Dendritic cell treated with granulocyte-macrophage colony-stimulating factor and Interleukin-4, amounts not matched to agents 40 ng/mL and 50 ng/mL, for 4 days (primary cell): ENCODE measurements at regions not wholly inside any gene's neighbourhood (a gene's known extent, or its start where the extent isn't known, plus 50 kb on each side); places are given as distances from the start of the nearest gene placed in this dataset.

Source experiments
- H3K27ac Mint-ChIP-seq: one replicate; pipeline ENCODE4 v1.8.0; 2022; ENCODE audit warnings: mild to moderate bottlenecking, mixed read lengths
- H3K27me3 Mint-ChIP-seq: one replicate; pipeline ENCODE4 v1.8.0; 2022; ENCODE audit warnings: mild to moderate bottlenecking, mixed read lengths
- H3K36me3 Mint-ChIP-seq: one replicate; pipeline ENCODE4 v1.8.0; 2022; ENCODE audit warnings: low read depth, mixed read lengths
- H3K4me1 Mint-ChIP-seq: one replicate; pipeline ENCODE4 v1.8.0; 2022; ENCODE audit warnings: low read depth, mixed read lengths
- H3K4me3 Mint-ChIP-seq: one replicate; pipeline ENCODE4 v1.8.0; 2022; ENCODE audit warnings: mild to moderate bottlenecking, moderate library complexity, mixed read lengths
- H3K9me3 Mint-ChIP-seq: one replicate; pipeline ENCODE4 v1.8.0; 2022; ENCODE audit warnings: mixed read lengths
- intact Hi-C: fragments of 100-400 bp; cut with micrococcal nuclease; formaldehyde crosslinking; loops from one replicate; pipeline ENCODE4 v1.15.0; 2022

DNA sequence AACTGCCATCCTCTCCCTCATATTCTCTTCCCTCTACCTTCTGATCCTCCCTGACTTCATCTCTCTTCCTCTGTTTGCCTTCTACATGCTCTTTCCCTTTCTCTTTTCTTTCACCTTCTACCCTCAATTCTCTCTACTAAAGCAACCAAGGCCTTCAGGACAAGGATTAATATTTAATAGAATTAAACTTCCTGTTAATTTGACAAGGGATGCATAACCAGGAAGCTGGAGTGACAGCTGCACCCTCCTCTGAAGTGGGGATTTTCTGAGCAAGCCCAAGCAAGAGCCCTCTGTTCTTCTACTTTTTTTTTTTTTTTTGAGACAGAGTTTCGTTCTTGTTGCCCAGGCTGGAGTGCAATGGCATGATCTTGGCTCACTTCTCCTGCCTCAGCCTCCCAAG lies 63.4 kb upstream of the MED4 start:
- H3K27ac Mint-ChIP-seq, result peak overlapping the region; percentile 88
- no peaks in the 10 kb centered on the region for H3K36me3 Mint-ChIP-seq
- intact Hi-C loops, result loop anchor here (5.0 kb wide), 1 partner anchor 34 kb away; no protein-coding TSS in a partner anchor
- no peaks in the 10 kb centered on the region for H3K27me3 Mint-ChIP-seq
- no peaks in the 10 kb centered on the region for H3K9me3 Mint-ChIP-seq
- peak overlapping the region; percentile 38 for H3K4me3 Mint-ChIP-seq
- peaks cover 83% of the 10 kb centered on the region for H3K4me1 Mint-ChIP-seq

- no peaks in the 10 kb centered on the region for H3K9me3 Mint-ChIP-seq
- no peaks in the 10 kb centered on the region for H3K36me3 Mint-ChIP-seq
- H3K27ac Mint-ChIP-seq, result peak overlapping the region; percentile 75
- H3K4me1 Mint-ChIP-seq, result peaks cover 86% of the 10 kb centered on the region
- intact Hi-C loops, result loop anchor here (5.0 kb wide), 1 partner anchor 36 kb away; no protein-coding TSS in a partner anchor
- H3K27me3 Mint-ChIP-seq, result no peaks in the 10 kb centered on the region
- no peak overlapping the region for H3K4me3 Mint-ChIP-seq
Observed at GRCh38 chr13:48156466-48156865, 61.6 kb upstream of the MED4 start.

GRCh38 chr13:48155848-48156247 lies 60.9 kb upstream of the MED4 start:
- no peaks in the 10 kb centered on the region for H3K36me3 Mint-ChIP-seq
- peaks cover 84% of the 10 kb centered on the region for H3K4me1 Mint-ChIP-seq

DNA sequence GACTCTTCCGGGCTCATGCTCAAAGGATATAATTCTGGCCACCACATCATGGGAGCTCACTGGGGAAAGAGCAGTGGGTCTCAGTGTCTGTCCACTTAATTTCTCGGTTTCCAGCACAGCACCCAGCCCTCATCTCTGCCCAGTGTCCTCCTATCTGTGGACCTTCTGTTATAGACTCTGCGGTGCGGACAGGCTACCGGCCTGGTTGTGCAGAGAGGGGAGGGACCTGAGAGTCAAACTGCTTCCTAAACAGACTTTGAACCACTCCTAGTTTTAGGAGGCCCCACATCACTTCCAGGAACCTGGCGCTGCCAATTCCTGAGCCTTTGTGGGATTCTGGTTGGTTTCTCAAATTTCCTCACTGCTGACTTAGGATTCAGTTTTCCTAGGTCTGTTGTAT lies 59.8 kb upstream of the MED4 start:
- no peaks in the 10 kb centered on the region for H3K27me3 Mint-ChIP-seq
- H3K36me3 Mint-ChIP-seq, result no peaks in the 10 kb centered on the region
- H3K4me1 Mint-ChIP-seq, result peaks cover 78% of the 10 kb centered on the region
- no peak overlapping the region for H3K4me3 Mint-ChIP-seq
- peaks cover 7% of the 10 kb centered on the region for H3K9me3 Mint-ChIP-seq
- peak overlapping the region; percentile 75 for H3K27ac Mint-ChIP-seq
- intact Hi-C loops, result loop anchor here (5.0 kb wide), 1 partner anchor 38 kb away; no protein-coding TSS in a partner anchor

More at GRCh38 chr13:48155848-48156247, 60.9 kb upstream of the MED4 start:
- Mint-ChIP-seq H3K27ac (peak overlapping the region; percentile 75), H3K27me3 (no peaks in the 10 kb centered on the region), H3K4me3 (no peak overlapping the region), H3K9me3 (no peaks in the 10 kb centered on the region)
- intact Hi-C loops, result loop anchor here (5.0 kb wide), 1 partner anchor 36 kb away; no protein-coding TSS in a partner anchor

GRCh38 chr13:48153186-48153585 lies 58.3 kb upstream of the MED4 start:
- Mint-ChIP-seq H3K4me3 (no peak overlapping the region), H3K27ac (peak overlapping the region; percentile 84), H3K4me1 (peaks cover 71% of the 10 kb centered on the region), H3K27me3 (peaks cover 2% of the 10 kb centered on the region), H3K9me3 (peaks cover 7% of the 10 kb centered on the region), H3K36me3 (no peaks in the 10 kb centered on the region)
- intact Hi-C loops, result no loop called here

- H3K9me3 Mint-ChIP-seq, result peaks cover 7% of the 10 kb centered on the region
- H3K27ac Mint-ChIP-seq, result peak overlapping the region; percentile 84
- no peaks in the 10 kb centered on the region for H3K36me3 Mint-ChIP-seq
- H3K4me3 Mint-ChIP-seq, result peak overlapping the region; percentile 42
- peaks cover 2% of the 10 kb centered on the region for H3K27me3 Mint-ChIP-seq
- intact Hi-C loops, result no loop called here
- H3K4me1 Mint-ChIP-seq, result peaks cover 70% of the 10 kb centered on the region
Observed at GRCh38 chr13:48151363-48152161, 56.7 kb upstream of the MED4 start.

- Mint-ChIP-seq H3K27ac (peak overlapping the region; percentile 18), H3K9me3 (peaks cover 7% of the 10 kb centered on the region), H3K4me1 (peaks cover 65% of the 10 kb centered on the region), H3K36me3 (no peaks in the 10 kb centered on the region), H3K27me3 (peaks cover 2% of the 10 kb centered on the region), H3K4me3 (no peak overlapping the region)
- intact Hi-C loops, result no loop called here
Observed at GRCh38 chr13:48148454-48148853, 53.5 kb upstream of the MED4 start.

DNA sequence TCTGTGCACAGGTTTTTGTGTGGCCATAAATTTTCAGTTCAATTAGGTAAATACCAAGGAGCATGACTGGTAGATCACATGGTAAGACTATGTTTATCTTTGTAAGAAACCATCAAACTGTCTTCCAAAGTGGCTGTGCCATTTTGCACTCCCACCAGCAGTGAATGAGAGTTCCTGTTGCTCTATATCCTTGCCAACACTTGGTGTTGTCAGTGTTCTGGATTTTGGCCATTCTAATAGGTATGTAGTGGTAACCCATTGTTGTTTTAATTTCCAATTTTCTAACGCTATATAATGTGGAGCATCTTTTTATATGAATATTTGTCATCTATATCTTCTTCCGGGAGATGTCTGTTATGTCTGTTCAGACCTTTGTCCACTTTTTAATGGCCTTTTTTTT lies 51.7 kb upstream of the MED4 start:
- intact Hi-C loops, result no loop called here
- peaks cover 2% of the 10 kb centered on the region for H3K27me3 Mint-ChIP-seq
- no peak overlapping the region for H3K4me3 Mint-ChIP-seq
- H3K9me3 Mint-ChIP-seq, result peaks cover 7% of the 10 kb centered on the region
- no peaks in the 10 kb centered on the region for H3K36me3 Mint-ChIP-seq
- H3K27ac Mint-ChIP-seq, result no peak overlapping the region
- H3K4me1 Mint-ChIP-seq, result peaks cover 65% of the 10 kb centered on the region

DNA sequence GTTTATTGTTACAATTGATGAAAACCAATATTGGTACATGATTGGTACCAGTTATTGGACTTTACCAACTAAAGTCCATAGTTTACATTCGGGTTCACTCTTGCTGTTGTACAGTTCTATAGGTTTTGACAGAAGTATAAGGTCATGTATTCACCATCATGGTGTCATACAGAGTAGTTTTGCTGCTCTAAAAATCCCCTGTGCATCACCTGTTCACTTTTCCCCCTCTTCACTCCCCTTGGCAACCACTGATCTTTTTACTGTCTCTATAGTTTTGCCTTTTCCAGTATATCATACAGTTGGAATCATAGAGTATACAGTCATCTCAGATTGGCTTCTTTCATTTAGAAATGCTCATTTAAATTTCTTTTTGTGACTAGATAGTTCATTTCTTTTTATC lies 51.2 kb upstream of the MED4 start:
- Mint-ChIP-seq H3K4me3 (no peak overlapping the region), H3K9me3 (peaks cover 7% of the 10 kb centered on the region), H3K4me1 (peaks cover 67% of the 10 kb centered on the region), H3K27ac (no peak overlapping the region), H3K27me3 (peaks cover 2% of the 10 kb centered on the region), H3K36me3 (no peaks in the 10 kb centered on the region)
- intact Hi-C loops, result no loop called here
